SK-N-SH (cell line): ENCODE measurements at regions not wholly inside any gene's neighbourhood (a gene's known extent, or its start where the extent isn't known, plus 50 kb on each side); places are given as distances from the start of the nearest gene placed in this dataset.

ENCODE experiments used
- CTCF ChIA-PET: fragments of 300-600, 350-600 bp; formaldehyde crosslinking; extraction: SDS; loops from one replicate; lab custom pipeline; 2021; lab: Yijun Ruan, JAX
- POLR2A ChIA-PET: fragments of 350-600 bp; sonication (Branson Sonifier 250); formaldehyde crosslinking; extraction: SDS; loops from one replicate; lab custom pipeline; 2020; ENCODE audit warnings: antibody characterized with exemption, inconsistent platforms; lab: Yijun Ruan, JAX
- DNase-seq: peaks from one replicate; pipeline ENCODE4 v3.0.0; 2012
- H2AFZ ChIP-seq: fragments of 200-600 bp; sonication (generic); 2 replicates; pipeline ENCODE4 v1.8.1; 2016; ENCODE audit warnings: antibody characterized with exemption, mild to moderate bottlenecking, low read depth
- H3F3A ChIP-seq: fragments of 200-600 bp; sonication (generic); replicated peaks from 2 replicates; pipeline ENCODE3; 2016; ENCODE audit warnings: antibody characterized with exemption, mild to moderate bottlenecking; ENCODE audit not compliant: insufficient read depth
- H3K27ac ChIP-seq, 2 experiments: fragments of 200-500 bp in 1 of 2; fragments of 200-600 bp in 1 of 2; sonication (Bioruptor generic) in 1 of 2; sonication (generic), shearing (Covaris generic) in 1 of 2; 2 replicates each; pipeline versions ENCODE4 v1.5.1 to v1.6.1; 2014 to 2016; ENCODE audit warnings: low read depth in 2 of 2, inconsistent platforms in 1 of 2, low read length in 1 of 2, mild to moderate bottlenecking in 1 of 2, mixed read lengths in 1 of 2
- H3K27me3 ChIP-seq: fragments of 200-600 bp; sonication (generic), shearing (Covaris generic); 2 replicates; pipeline ENCODE4 v1.6.1; 2016; ENCODE audit warnings: mixed run types; ENCODE audit not compliant: insufficient read depth
- H3K36me3 ChIP-seq, 2 experiments: fragments of 200-500 bp in 1 of 2; fragments of 200-600 bp in 1 of 2; sonication (Bioruptor generic) in 1 of 2; sonication (generic) in 1 of 2; replicated peaks in 1 of 2; 2 replicates each; pipeline versions ENCODE3 to v1.5.1; 2014 to 2016; ENCODE audit warnings: low read length in 1 of 2, mild to moderate bottlenecking in 1 of 2; ENCODE audit not compliant: insufficient read depth in 2 of 2, control insufficient read depth in 1 of 2
- H3K4me1 ChIP-seq, 2 experiments: fragments of 200-500 bp in 1 of 2; fragments of 200-600 bp in 1 of 2; sonication (Bioruptor generic) in 1 of 2; sonication (generic), shearing (Covaris generic) in 1 of 2; 2 replicates each; pipeline versions ENCODE4 v1.5.1 to v1.6.1; 2014 to 2016; ENCODE audit warnings: low read depth in 1 of 2, low read length in 1 of 2, mixed run types in 1 of 2; ENCODE audit not compliant: insufficient read depth in 2 of 2, control insufficient read depth in 1 of 2
- H3K4me2 ChIP-seq: fragments of 200-600 bp; sonication (generic), shearing (Covaris generic); 2 replicates; pipeline ENCODE4 v1.6.1; 2017; ENCODE audit warnings: mixed run types
- H3K4me3 ChIP-seq, 2 experiments: fragments of 200-500 bp in 1 of 2; fragments of 200-600 bp in 1 of 2; sonication (Bioruptor generic) in 1 of 2; sonication (generic), shearing (Covaris generic) in 1 of 2; 2 replicates each; pipeline versions ENCODE4 v1.5.1 to v1.8.1; 2014 to 2016; ENCODE audit warnings: low read depth in 2 of 2, inconsistent platforms in 1 of 2, low read length in 1 of 2, mild to moderate bottlenecking in 1 of 2, mixed read lengths in 1 of 2, moderate library complexity in 1 of 2
- H3K79me2 ChIP-seq: fragments of 200-600 bp; sonication (generic); 2 replicates; pipeline ENCODE4 v1.8.1; 2017; ENCODE audit warnings: mild to moderate bottlenecking; ENCODE audit not compliant: insufficient read depth
- H3K9ac ChIP-seq: fragments of 200-600 bp; sonication (generic); 2 replicates; pipeline ENCODE4 v1.6.1; 2017; ENCODE audit warnings: mixed run types
- H3K9me2 ChIP-seq: fragments of 200-600 bp; sonication (generic); 2 replicates; pipeline ENCODE4 v1.6.1; 2017; ENCODE audit warnings: mixed run types
- H3K9me3 ChIP-seq: fragments of 200-600 bp; sonication (generic); 2 replicates; pipeline ENCODE4 v1.6.1; 2017; ENCODE audit warnings: mixed run types, mild to moderate bottlenecking, moderate library complexity
- H4K20me1 ChIP-seq: fragments of 200-600 bp; sonication (generic); 2 replicates; pipeline ENCODE4 v1.6.1; 2017; ENCODE audit warnings: mild to moderate bottlenecking, mixed run types; ENCODE audit not compliant: insufficient read depth
- ELF1 ChIP-seq: IDR thresholded peaks from 2 replicates; pipeline ENCODE4 v1.4.0; 2012
- FOSL2 ChIP-seq: IDR thresholded peaks from 2 replicates; pipeline ENCODE4 v1.4.0; 2012; ENCODE audit warnings: low read depth, mild to moderate bottlenecking, moderate library complexity, borderline replicate concordance
- FOXJ3 ChIP-seq: sonication (generic); formaldehyde crosslinking; IDR thresholded peaks from 2 replicates; pipeline ENCODE4 v1.5.1; 2020; ENCODE audit warnings: mild to moderate bottlenecking, missing genetic modification reagents
- FOXM1 ChIP-seq: IDR thresholded peaks from 2 replicates; pipeline ENCODE4 v1.4.0; 2012; ENCODE audit warnings: low read depth, mild to moderate bottlenecking
- GABPA ChIP-seq: IDR thresholded peaks from 2 replicates; pipeline ENCODE4 v1.4.0; 2012; ENCODE audit warnings: low read depth, mild to moderate bottlenecking
- GATA2 ChIP-seq: sonication (generic); formaldehyde crosslinking; IDR thresholded peaks from 2 replicates; pipeline ENCODE4 v1.5.0; 2020; ENCODE audit warnings: mild to moderate bottlenecking, missing genetic modification reagents
- MEF2A ChIP-seq: IDR thresholded peaks from 2 replicates; pipeline ENCODE4 v1.4.0; 2012; ENCODE audit warnings: low read depth, borderline replicate concordance
- MXI1 ChIP-seq: IDR thresholded peaks from 2 replicates; pipeline ENCODE4 v1.6.1; 2012; ENCODE audit warnings: mild to moderate bottlenecking, low read depth, low read length, improper control_type of control experiment
- NFIC ChIP-seq: IDR thresholded peaks from 2 replicates; pipeline ENCODE4 v1.4.0; 2012; ENCODE audit warnings: borderline replicate concordance
- NRF1 ChIP-seq: IDR thresholded peaks from 2 replicates; pipeline ENCODE4 v1.6.1; 2012; ENCODE audit warnings: low read depth, mild to moderate bottlenecking, low read length
- POLR2AphosphoS5 ChIP-seq: IDR thresholded peaks from 2 replicates; pipeline ENCODE4 v1.6.1; 2012; ENCODE audit warnings: low read depth, low read length
- TCF12 ChIP-seq: IDR thresholded peaks from 2 replicates; pipeline ENCODE4 v1.4.0; 2012
- YY1 ChIP-seq: IDR thresholded peaks from 2 replicates; pipeline ENCODE4 v1.4.0; 2012; ENCODE audit warnings: low read depth, mild to moderate bottlenecking
- WGBS: methylation state at CpG from one replicate; pipeline ENCODE4 v1.1.6; 2017; ENCODE audit warnings: low lambda C conversion rate; 5-methylcytosine and 5-hydroxymethylcytosine counted together
- TF ChIP-seq, protein P1 (sequence below): IDR thresholded peaks from 2 replicates; pipeline ENCODE4 v1.4.0; 2012; ENCODE audit warnings: low read depth, borderline replicate concordance
- TF ChIP-seq, protein P2 (sequence below): IDR thresholded peaks from 2 replicates; pipeline ENCODE4 v1.4.0; 2012; ENCODE audit warnings: low read depth
- TF ChIP-seq, protein P3 (sequence below): fragments of 150-350 bp; IDR thresholded peaks from 2 replicates; pipeline ENCODE4 v1.6.1; 2017; ENCODE audit warnings: antibody characterized with exemption, low read length, low read depth, borderline replicate concordance
- TF ChIP-seq, protein P4 (sequence below): fragments of 150-350 bp; IDR thresholded peaks from 2 replicates; pipeline ENCODE4 v1.6.1; 2016; ENCODE audit warnings: mild to moderate bottlenecking, low read depth, low read length
- TF ChIP-seq, protein P5 (sequence below): fragments of 200-600 bp; sonication (generic); IDR thresholded peaks from 2 replicates; pipeline ENCODE4 v1.6.1; 2017; ENCODE audit warnings: antibody characterized with exemption, mild to moderate bottlenecking, moderate library complexity

DNA sequence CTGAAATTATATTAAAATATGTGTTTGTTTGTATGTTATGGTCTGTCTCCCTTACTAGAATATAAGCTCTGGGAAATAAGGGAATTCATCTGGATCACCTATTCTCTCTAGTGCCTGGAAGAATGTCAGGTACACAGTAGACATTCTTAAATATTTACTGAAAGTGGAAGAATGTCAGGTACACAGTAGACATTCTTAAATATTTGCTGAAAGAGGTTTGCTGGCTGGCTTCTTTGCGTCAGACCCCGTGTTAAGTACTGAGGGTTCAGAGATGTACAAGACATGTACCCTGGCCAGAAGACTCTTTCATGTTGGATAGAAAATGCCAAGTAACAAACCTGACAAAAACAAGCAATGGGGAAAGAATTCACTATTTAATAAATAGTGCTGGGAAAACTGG is 199.1 kb downstream of the INSC start:
- CTCF ChIA-PET: no interaction called here
- Histone ChIP-seq H3K27ac (no peak overlapping the region), H3K4me2 (no peak overlapping the region), H3K36me3 (no peaks in the 10 kb centered on the region), H3K4me1 (no peaks in the 10 kb centered on the region), H3K4me3 (no peak overlapping the region), H2AFZ (no peak overlapping the region), H3K9me2 (no peaks in the 10 kb centered on the region), H4K20me1 (no peaks in the 10 kb centered on the region), H3K9me3 (no peaks in the 10 kb centered on the region), H3K9ac (no peak overlapping the region), H3F3A (no peaks in the 10 kb centered on the region), H3K27me3 (no peaks in the 10 kb centered on the region), H3K79me2 (no peaks in the 10 kb centered on the region)
- POLR2A ChIA-PET: no interaction called here
- WGBS: 39% methylated on average over 2 of the region's 2 CpGs
- DNase-seq: no peak
- TF ChIP-seq TCF12: no peak
- TF ChIP-seq MXI1: no peak
- TF ChIP-seq NRF1: no peak
- TF ChIP-seq, protein P1, sequence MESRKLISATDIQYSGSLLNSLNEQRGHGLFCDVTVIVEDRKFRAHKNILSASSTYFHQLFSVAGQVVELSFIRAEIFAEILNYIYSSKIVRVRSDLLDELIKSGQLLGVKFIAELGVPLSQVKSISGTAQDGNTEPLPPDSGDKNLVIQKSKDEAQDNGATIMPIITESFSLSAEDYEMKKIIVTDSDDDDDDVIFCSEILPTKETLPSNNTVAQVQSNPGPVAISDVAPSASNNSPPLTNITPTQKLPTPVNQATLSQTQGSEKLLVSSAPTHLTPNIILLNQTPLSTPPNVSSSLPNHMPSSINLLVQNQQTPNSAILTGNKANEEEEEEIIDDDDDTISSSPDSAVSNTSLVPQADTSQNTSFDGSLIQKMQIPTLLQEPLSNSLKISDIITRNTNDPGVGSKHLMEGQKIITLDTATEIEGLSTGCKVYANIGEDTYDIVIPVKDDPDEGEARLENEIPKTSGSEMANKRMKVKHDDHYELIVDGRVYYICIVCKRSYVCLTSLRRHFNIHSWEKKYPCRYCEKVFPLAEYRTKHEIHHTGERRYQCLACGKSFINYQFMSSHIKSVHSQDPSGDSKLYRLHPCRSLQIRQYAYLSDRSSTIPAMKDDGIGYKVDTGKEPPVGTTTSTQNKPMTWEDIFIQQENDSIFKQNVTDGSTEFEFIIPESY: no peak
- TF ChIP-seq, protein P2, sequence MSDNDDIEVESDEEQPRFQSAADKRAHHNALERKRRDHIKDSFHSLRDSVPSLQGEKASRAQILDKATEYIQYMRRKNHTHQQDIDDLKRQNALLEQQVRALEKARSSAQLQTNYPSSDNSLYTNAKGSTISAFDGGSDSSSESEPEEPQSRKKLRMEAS: no peak

DNA sequence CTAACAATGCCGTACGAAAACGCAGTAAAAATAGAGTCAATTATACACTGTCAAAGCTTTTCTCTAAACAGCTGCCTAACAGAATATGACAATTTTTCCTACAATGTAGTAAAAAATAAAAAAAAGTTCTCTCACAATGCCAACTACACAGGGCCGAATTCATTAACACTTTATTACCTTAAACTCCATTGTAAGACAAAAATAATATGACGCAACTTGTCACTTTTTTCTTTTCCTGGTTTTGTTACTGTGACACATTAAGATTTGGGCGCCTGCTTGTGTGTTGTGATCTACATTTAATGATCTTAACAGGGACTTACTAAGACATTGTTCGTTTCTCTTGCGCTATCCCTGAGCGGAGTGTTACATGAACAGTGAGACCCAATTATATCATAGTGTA is 204.1 kb downstream of the INSC start:
- Histone ChIP-seq H3K36me3 (no peaks in the 10 kb centered on the region), H3K27ac (no peak overlapping the region), H4K20me1 (no peaks in the 10 kb centered on the region), H2AFZ (no peak overlapping the region), H3K79me2 (no peaks in the 10 kb centered on the region), H3K9me3 (no peaks in the 10 kb centered on the region), H3K4me2 (no peak overlapping the region), H3K9me2 (no peaks in the 10 kb centered on the region), H3K4me3 (no peak overlapping the region), H3K4me1 (no peaks in the 10 kb centered on the region), H3F3A (no peaks in the 10 kb centered on the region), H3K9ac (no peak overlapping the region), H3K27me3 (no peaks in the 10 kb centered on the region)
- ChIA-PET CTCF (interaction anchor here (1.1 kb wide), 1 partner anchor 9 kb away, joined by 7 read pairs; no protein-coding TSS in a partner anchor), POLR2A (no interaction called here)
- 63% methylated on average over 9 of the region's 9 CpGs for whole genome bisulfite sequencing
- no peak for TF ChIP-seq YY1
- no peak for TF ChIP-seq ELF1
- no peak for TF ChIP-seq GATA2
- TF ChIP-seq GABPA: no peak
- TF ChIP-seq, protein P2: no peak
- no peak for TF ChIP-seq FOSL2
- TF ChIP-seq TCF12: no peak
- no peak for TF ChIP-seq NFIC
- no peak for TF ChIP-seq POLR2AphosphoS5
- no peak for TF ChIP-seq FOXM1
- TF ChIP-seq, protein P3, sequence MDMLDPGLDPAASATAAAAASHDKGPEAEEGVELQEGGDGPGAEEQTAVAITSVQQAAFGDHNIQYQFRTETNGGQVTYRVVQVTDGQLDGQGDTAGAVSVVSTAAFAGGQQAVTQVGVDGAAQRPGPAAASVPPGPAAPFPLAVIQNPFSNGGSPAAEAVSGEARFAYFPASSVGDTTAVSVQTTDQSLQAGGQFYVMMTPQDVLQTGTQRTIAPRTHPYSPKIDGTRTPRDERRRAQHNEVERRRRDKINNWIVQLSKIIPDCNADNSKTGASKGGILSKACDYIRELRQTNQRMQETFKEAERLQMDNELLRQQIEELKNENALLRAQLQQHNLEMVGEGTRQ: no peak
- TF ChIP-seq MEF2A: no peak
- TF ChIP-seq, protein P4, sequence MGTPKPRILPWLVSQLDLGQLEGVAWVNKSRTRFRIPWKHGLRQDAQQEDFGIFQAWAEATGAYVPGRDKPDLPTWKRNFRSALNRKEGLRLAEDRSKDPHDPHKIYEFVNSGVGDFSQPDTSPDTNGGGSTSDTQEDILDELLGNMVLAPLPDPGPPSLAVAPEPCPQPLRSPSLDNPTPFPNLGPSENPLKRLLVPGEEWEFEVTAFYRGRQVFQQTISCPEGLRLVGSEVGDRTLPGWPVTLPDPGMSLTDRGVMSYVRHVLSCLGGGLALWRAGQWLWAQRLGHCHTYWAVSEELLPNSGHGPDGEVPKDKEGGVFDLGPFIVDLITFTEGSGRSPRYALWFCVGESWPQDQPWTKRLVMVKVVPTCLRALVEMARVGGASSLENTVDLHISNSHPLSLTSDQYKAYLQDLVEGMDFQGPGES: no peak
- TF ChIP-seq FOXJ3 (CRISPR knock-in tag): no peak
- TF ChIP-seq, protein P5, sequence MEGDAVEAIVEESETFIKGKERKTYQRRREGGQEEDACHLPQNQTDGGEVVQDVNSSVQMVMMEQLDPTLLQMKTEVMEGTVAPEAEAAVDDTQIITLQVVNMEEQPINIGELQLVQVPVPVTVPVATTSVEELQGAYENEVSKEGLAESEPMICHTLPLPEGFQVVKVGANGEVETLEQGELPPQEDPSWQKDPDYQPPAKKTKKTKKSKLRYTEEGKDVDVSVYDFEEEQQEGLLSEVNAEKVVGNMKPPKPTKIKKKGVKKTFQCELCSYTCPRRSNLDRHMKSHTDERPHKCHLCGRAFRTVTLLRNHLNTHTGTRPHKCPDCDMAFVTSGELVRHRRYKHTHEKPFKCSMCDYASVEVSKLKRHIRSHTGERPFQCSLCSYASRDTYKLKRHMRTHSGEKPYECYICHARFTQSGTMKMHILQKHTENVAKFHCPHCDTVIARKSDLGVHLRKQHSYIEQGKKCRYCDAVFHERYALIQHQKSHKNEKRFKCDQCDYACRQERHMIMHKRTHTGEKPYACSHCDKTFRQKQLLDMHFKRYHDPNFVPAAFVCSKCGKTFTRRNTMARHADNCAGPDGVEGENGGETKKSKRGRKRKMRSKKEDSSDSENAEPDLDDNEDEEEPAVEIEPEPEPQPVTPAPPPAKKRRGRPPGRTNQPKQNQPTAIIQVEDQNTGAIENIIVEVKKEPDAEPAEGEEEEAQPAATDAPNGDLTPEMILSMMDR: no peak
- TF ChIP-seq, protein P1: no peak
- DNase-seq: no peak
